Peyer's patch (tissue), 4 donors: ENCODE measurements at regions not wholly inside any gene's neighbourhood (a gene's known extent, or its start where the extent isn't known, plus 50 kb on each side); places are given as distances from the start of the nearest gene placed in this dataset.

Source experiments
- DNase-seq, 3 donors: peaks; one replicate each; pipeline ENCODE4 v3.0.0-alpha.2; 2017 to 2019
- H3K27ac ChIP-seq, 4 donors: fragments of 200-600 bp; sonication (generic); one replicate each; pipeline ENCODE4 v1.5.1; 2016 to 2019
- H3K27me3 ChIP-seq, 2 donors: fragments of 200-600 bp; sonication (generic); one replicate each; pipeline ENCODE4 v1.5.1; 2019
- H3K36me3 ChIP-seq, 3 donors: fragments of 200-600 bp; sonication (generic); one replicate each; pipeline ENCODE4 v1.5.1; 2016 to 2019
- H3K4me1 ChIP-seq, 4 donors: fragments of 200-600 bp; sonication (generic); one replicate each; pipeline ENCODE4 v1.5.1; 2016 to 2019
- H3K4me3 ChIP-seq, 4 donors: fragments of 200-600 bp; sonication (generic); 1 replicate in 3 of 4; 2 replicates in 1 of 4; pipeline ENCODE4 v1.5.1; 2016 to 2019; ENCODE audit warnings: mild to moderate bottlenecking in 1 of 4
- H3K9me3 ChIP-seq, 4 donors: fragments of 200-600 bp; sonication (generic); one replicate each; pipeline ENCODE4 v1.5.1; 2016 to 2019; ENCODE audit warnings: mild to moderate bottlenecking in 1 of 4
- POLR2A ChIP-seq, 2 donors: fragments of 450-650 bp; IDR thresholded peaks; one replicate each; pipeline ENCODE4 v1.5.1; 2017; ENCODE audit warnings: antibody characterized with exemption in 2 of 2, mild to moderate bottlenecking in 2 of 2, moderate library complexity in 2 of 2
- TF ChIP-seq, protein P1 (sequence below), 6 experiments: fragments of 450-650 bp in 4 of 6; fragments of 200-600 bp in 2 of 6; sonication (generic) in 1 of 6; IDR thresholded peaks; one replicate each; pipeline ENCODE4 v1.5.1; 2017 to 2019; ENCODE audit warnings: antibody characterized with exemption in 6 of 6, mild to moderate bottlenecking in 3 of 6, moderate library complexity in 1 of 6

DNA sequence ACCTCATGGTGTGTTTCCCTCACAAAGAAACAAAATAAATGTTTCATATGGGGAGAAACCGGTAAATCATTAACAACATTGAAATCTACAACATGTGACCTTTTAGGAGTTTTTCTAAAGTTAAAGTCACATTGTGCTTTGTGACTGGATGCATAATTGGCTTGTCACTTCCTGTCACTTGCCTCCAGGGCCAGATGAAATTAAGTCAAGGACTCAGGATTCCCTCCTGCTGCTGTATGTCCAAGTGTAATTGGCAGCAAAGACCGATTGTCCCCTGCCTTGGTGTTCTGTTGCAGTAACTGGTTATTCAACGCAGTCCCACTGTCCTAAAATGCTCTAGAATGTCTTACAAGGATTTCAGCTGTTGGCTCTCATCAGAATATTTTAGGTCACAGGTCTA is 448.2 kb downstream of the LIG4 start:
- no peak for DNase-seq
- TF ChIP-seq, protein P1, sequence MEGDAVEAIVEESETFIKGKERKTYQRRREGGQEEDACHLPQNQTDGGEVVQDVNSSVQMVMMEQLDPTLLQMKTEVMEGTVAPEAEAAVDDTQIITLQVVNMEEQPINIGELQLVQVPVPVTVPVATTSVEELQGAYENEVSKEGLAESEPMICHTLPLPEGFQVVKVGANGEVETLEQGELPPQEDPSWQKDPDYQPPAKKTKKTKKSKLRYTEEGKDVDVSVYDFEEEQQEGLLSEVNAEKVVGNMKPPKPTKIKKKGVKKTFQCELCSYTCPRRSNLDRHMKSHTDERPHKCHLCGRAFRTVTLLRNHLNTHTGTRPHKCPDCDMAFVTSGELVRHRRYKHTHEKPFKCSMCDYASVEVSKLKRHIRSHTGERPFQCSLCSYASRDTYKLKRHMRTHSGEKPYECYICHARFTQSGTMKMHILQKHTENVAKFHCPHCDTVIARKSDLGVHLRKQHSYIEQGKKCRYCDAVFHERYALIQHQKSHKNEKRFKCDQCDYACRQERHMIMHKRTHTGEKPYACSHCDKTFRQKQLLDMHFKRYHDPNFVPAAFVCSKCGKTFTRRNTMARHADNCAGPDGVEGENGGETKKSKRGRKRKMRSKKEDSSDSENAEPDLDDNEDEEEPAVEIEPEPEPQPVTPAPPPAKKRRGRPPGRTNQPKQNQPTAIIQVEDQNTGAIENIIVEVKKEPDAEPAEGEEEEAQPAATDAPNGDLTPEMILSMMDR (IDR thresholded peaks at IDR 0.05) = no peak
- TF ChIP-seq POLR2A (IDR thresholded peaks at IDR 0.05) = no peak
- H3K27me3 ChIP-seq = no peaks in the 10 kb centered on the region
- no peak overlapping the region for H3K27ac ChIP-seq
- H3K4me1 ChIP-seq = no peaks in the 10 kb centered on the region
- H3K4me3 ChIP-seq = no peak overlapping the region
- H3K9me3 ChIP-seq = no peaks in the 10 kb centered on the region
- no peaks in the 10 kb centered on the region for H3K36me3 ChIP-seq

GRCh38 chr13:107765724-107766401 is 449.5 kb downstream of the LIG4 start:
- DNase-seq = no peak
- H3K36me3 ChIP-seq = no peaks in the 10 kb centered on the region
- H3K4me1 ChIP-seq = no peaks in the 10 kb centered on the region
- no peaks in the 10 kb centered on the region for H3K27me3 ChIP-seq
- H3K4me3 ChIP-seq = no peak overlapping the region
- H3K9me3 ChIP-seq = no peaks in the 10 kb centered on the region
- TF ChIP-seq, protein P1 (IDR thresholded peaks at IDR 0.05) = no peak
- no peak for TF ChIP-seq POLR2A (IDR thresholded peaks at IDR 0.05)
- no peak overlapping the region for H3K27ac ChIP-seq

DNA sequence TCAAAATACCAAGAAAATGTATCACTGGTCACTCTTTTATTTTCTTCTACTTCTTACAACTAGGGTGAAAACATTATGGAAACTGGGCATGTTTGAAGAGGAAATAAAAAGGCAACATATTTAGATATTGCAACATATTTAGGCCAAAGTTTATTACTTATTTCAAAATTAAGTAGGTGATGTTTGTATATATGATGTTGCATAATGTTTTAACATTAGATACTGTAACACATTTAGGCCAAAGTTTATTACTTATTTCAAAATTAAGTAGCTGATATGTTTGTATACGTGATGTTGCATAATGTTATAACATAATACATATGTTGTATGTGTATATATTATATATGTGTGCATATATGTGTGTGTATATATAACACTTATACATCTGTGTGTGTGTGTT is 451.3 kb downstream of the LIG4 start:
- Histone ChIP-seq H3K4me1 (no peaks in the 10 kb centered on the region), H3K4me3 (no peak overlapping the region), H3K9me3 (no peaks in the 10 kb centered on the region), H3K27me3 (no peaks in the 10 kb centered on the region), H3K36me3 (no peaks in the 10 kb centered on the region), H3K27ac (no peak overlapping the region)
- TF ChIP-seq POLR2A (IDR thresholded peaks at IDR 0.05) = no peak
- TF ChIP-seq, protein P1 (IDR thresholded peaks at IDR 0.05) = no peak
- no peak for DNase-seq

GRCh38 chr13:107753748-107754147 is 461.6 kb downstream of the LIG4 start:
- Histone ChIP-seq H3K27me3 (no peaks in the 10 kb centered on the region), H3K4me1 (no peaks in the 10 kb centered on the region), H3K27ac (no peak overlapping the region), H3K36me3 (no peaks in the 10 kb centered on the region), H3K4me3 (no peak overlapping the region), H3K9me3 (no peaks in the 10 kb centered on the region)
- TF ChIP-seq POLR2A (IDR thresholded peaks at IDR 0.05) = no peak
- TF ChIP-seq, protein P1 (IDR thresholded peaks at IDR 0.05) = no peak
- DNase-seq = no peak

DNA sequence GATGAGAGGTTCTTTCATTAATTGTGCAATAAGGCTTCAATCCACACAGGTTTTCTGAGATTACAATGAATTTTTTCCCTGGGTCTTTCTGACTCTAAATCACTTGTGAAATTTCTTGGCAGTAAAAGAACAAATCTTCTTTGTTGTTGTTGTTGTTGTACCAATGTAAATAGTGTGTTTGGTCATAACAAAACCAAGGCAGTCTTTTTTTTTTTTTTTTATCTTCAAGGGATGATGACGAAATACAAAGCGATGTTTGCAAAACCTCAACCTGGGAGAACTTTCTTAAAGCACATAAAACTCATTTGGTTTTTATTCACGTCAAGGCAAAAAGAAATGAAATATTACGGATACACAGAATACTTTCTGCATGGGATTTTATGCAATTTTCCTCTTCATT is 462.0 kb downstream of the LIG4 start:
- Histone ChIP-seq H3K27me3 (no peaks in the 10 kb centered on the region), H3K9me3 (no peaks in the 10 kb centered on the region), H3K36me3 (no peaks in the 10 kb centered on the region), H3K27ac (no peak overlapping the region), H3K4me1 (no peaks in the 10 kb centered on the region), H3K4me3 (no peak overlapping the region)
- TF ChIP-seq, protein P1 (IDR thresholded peaks at IDR 0.05) = no peak
- TF ChIP-seq POLR2A (IDR thresholded peaks at IDR 0.05) = no peak
- no peak for DNase-seq

DNA sequence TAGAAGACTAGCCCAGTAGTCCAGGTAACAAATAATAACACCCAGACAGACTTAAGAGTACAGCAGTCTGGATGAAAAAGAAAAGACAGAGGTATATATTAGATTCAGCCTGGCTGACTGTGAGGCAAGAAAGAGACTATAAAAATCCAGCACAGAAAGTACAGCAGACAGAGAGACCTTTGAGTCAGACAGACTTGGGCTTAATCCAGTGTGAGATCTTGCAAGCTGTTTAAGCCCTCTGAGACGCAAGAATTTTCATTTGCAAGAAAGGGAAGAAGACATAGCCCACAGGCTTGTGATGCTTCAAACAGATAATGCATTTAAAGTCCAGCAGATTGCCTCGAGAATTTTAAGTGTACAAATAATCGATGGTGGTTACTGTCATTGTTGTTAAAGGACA is 471.4 kb downstream of the LIG4 start:
- Histone ChIP-seq H3K9me3 (no peaks in the 10 kb centered on the region), H3K36me3 (no peaks in the 10 kb centered on the region), H3K4me3 (no peak overlapping the region), H3K27ac (no peak overlapping the region), H3K27me3 (no peaks in the 10 kb centered on the region), H3K4me1 (no peaks in the 10 kb centered on the region)
- TF ChIP-seq POLR2A (IDR thresholded peaks at IDR 0.05) = no peak
- TF ChIP-seq, protein P1 (IDR thresholded peaks at IDR 0.05) = no peak
- DNase-seq = no peak
